Neural cell (in vitro differentiated cells): ENCODE measurements at regions not wholly inside any gene's neighbourhood (a gene's known extent, or its start where the extent isn't known, plus 50 kb on each side); places are given as distances from the start of the nearest gene placed in this dataset.

ENCODE experiments used
- H2AFZ ChIP-seq: fragments of 200-600, 300-800 bp; sonication (generic), shearing (Covaris generic); 2 replicates; pipeline ENCODE4 v1.6.0; 2014; ENCODE audit warnings: low read depth, mild to moderate bottlenecking, antibody characterized with exemption, low read length, moderate library complexity
- H3F3A ChIP-seq: fragments of 200-600 bp; shearing (Covaris generic); 2 replicates; pipeline ENCODE4 v1.6.1; 2016; ENCODE audit warnings: mild to moderate bottlenecking, moderate library complexity, mixed read lengths, antibody characterized with exemption, low read length; ENCODE audit not compliant: insufficient read depth, poor library complexity, severe bottlenecking
- H3K27ac ChIP-seq: fragments of 200-600, 300-800 bp; sonication (generic), shearing (Covaris generic); 2 replicates; pipeline ENCODE4 v1.5.1; 2014; ENCODE audit warnings: mild to moderate bottlenecking, low read length, moderate library complexity
- H3K27me3 ChIP-seq: fragments of 300-800, 200-600 bp; sonication (generic), shearing (Covaris generic); 2 replicates; pipeline ENCODE4 v1.6.0; 2014; ENCODE audit warnings: mild to moderate bottlenecking, low read depth, low read length, moderate library complexity; ENCODE audit not compliant: insufficient read depth
- H3K36me3 ChIP-seq: fragments of 300-800, 200-600 bp; sonication (generic), shearing (Covaris generic); 2 replicates; pipeline ENCODE4 v1.5.1; 2014; ENCODE audit warnings: mild to moderate bottlenecking, antibody characterized with exemption, low read length, moderate library complexity; ENCODE audit not compliant: insufficient read depth
- H3K4me2 ChIP-seq: fragments of 300-800, 200-600 bp; sonication (generic), shearing (Covaris generic); 2 replicates; pipeline ENCODE4 v1.6.0; 2014; ENCODE audit warnings: mild to moderate bottlenecking, low read length
- H3K4me3 ChIP-seq: fragments of 300-800, 200-600 bp; sonication (generic), shearing (Covaris generic); 2 replicates; pipeline ENCODE4 v1.5.1; 2014; ENCODE audit warnings: mild to moderate bottlenecking, low read length, moderate library complexity
- H3K79me2 ChIP-seq: fragments of 200-600 bp; shearing (Covaris generic); replicated peaks from 2 replicates; pipeline ENCODE4 v1.6.0; 2014; ENCODE audit warnings: mild to moderate bottlenecking, low read length, moderate library complexity; ENCODE audit not compliant: insufficient read depth
- H3K9ac ChIP-seq: fragments of 300-800, 200-600 bp; sonication (generic), shearing (Covaris generic); 2 replicates; pipeline ENCODE4 v1.6.1; 2016; ENCODE audit warnings: mild to moderate bottlenecking, low read length, mixed read lengths
- H3K9me2 ChIP-seq: fragments of 200-600 bp; shearing (Covaris generic); 2 replicates; pipeline ENCODE4 v1.6.1; 2016; ENCODE audit warnings: mild to moderate bottlenecking, low read length, mixed read lengths; ENCODE audit not compliant: insufficient read depth
- H3K9me3 ChIP-seq: fragments of 200-600, 300-800 bp; sonication (generic), shearing (Covaris generic); 2 replicates; pipeline ENCODE4 v1.6.1; 2016; ENCODE audit warnings: mild to moderate bottlenecking, mixed run types, low read length, moderate library complexity, mixed read lengths
- H4K20me1 ChIP-seq: fragments of 200-600 bp; shearing (Covaris generic); 2 replicates; pipeline ENCODE4 v1.6.1; 2016; ENCODE audit warnings: mild to moderate bottlenecking, mixed run types; ENCODE audit not compliant: insufficient read depth
- EP300 ChIP-seq: fragments of 450-650 bp; conservative IDR thresholded peaks from 2 replicates; pipeline ENCODE4 v1.6.1; 2014; ENCODE audit warnings: antibody characterized with exemption, mild to moderate bottlenecking, moderate library complexity; ENCODE audit not compliant: poor library complexity, severe bottlenecking
- EZH2 ChIP-seq: fragments of 200-600, 300-800 bp; shearing (Covaris generic), sonication (generic); IDR thresholded peaks from 2 replicates; pipeline ENCODE4 v1.6.1; 2014; ENCODE audit warnings: antibody characterized with exemption, low read length, borderline replicate concordance, mild to moderate bottlenecking; ENCODE audit not compliant: insufficient read depth, poor library complexity, severe bottlenecking
- MXI1 ChIP-seq: fragments of 450-650 bp; conservative IDR thresholded peaks from 2 replicates; pipeline ENCODE4 v1.6.1; 2014; ENCODE audit warnings: antibody characterized with exemption, mild to moderate bottlenecking; ENCODE audit not compliant: poor library complexity, severe bottlenecking
- POLR2AphosphoS5 ChIP-seq: IDR thresholded peaks from 2 replicates; pipeline ENCODE4 v1.6.1; 2012
- RAD21 ChIP-seq: fragments of 450-650 bp; conservative IDR thresholded peaks from 2 replicates; pipeline ENCODE4 v1.6.1; 2014; ENCODE audit warnings: antibody characterized with exemption, mild to moderate bottlenecking, moderate library complexity
- SMC3 ChIP-seq: fragments of 450-650 bp; conservative IDR thresholded peaks from 2 replicates; pipeline ENCODE4 v1.6.1; 2014; ENCODE audit warnings: antibody characterized with exemption, mild to moderate bottlenecking, moderate library complexity; ENCODE audit not compliant: poor library complexity
- TAF1 ChIP-seq: IDR thresholded peaks from 2 replicates; pipeline ENCODE4 v1.6.1; 2012; ENCODE audit warnings: low read depth
- TF ChIP-seq, protein P1 (sequence below): fragments of 450-650 bp; IDR thresholded peaks from 2 replicates; pipeline ENCODE4 v1.5.1; 2014; ENCODE audit warnings: antibody characterized with exemption, mild to moderate bottlenecking, moderate library complexity; ENCODE audit not compliant: poor library complexity, severe bottlenecking
- TF ChIP-seq, protein P2 (sequence below): IDR thresholded peaks from 2 replicates; pipeline ENCODE4 v1.6.1; 2012; ENCODE audit warnings: borderline replicate concordance

DNA sequence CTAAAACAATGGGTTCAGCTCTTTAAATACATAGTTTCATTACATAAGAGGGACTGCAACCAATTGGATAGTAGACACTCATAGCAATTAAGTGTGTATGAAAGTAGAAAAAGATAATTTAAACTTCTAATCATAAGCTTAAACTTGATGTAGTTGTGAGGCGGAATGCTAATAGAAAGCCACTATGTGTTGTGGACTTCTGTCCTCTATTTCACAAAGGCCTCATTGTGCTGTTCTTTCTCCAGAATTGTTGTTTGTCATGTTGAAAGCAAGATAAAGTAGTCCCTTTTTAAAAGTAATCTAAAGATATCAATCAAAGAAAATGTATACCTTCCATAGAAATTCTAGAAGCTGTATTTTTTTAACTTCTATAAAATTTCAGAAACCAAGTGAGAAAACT, 329.4 kb downstream of the KLHL4 start:
- no peaks in the 10 kb centered on the region for H3K27me3 ChIP-seq
- TF ChIP-seq, protein P1, sequence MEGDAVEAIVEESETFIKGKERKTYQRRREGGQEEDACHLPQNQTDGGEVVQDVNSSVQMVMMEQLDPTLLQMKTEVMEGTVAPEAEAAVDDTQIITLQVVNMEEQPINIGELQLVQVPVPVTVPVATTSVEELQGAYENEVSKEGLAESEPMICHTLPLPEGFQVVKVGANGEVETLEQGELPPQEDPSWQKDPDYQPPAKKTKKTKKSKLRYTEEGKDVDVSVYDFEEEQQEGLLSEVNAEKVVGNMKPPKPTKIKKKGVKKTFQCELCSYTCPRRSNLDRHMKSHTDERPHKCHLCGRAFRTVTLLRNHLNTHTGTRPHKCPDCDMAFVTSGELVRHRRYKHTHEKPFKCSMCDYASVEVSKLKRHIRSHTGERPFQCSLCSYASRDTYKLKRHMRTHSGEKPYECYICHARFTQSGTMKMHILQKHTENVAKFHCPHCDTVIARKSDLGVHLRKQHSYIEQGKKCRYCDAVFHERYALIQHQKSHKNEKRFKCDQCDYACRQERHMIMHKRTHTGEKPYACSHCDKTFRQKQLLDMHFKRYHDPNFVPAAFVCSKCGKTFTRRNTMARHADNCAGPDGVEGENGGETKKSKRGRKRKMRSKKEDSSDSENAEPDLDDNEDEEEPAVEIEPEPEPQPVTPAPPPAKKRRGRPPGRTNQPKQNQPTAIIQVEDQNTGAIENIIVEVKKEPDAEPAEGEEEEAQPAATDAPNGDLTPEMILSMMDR, result no peak
- TF ChIP-seq POLR2AphosphoS5 (no peak), TAF1 (no peak), EZH2 (no peak), RAD21 (no peak), EP300 (no peak), SMC3 (no peak), MXI1 (no peak)
- TF ChIP-seq, protein P2, sequence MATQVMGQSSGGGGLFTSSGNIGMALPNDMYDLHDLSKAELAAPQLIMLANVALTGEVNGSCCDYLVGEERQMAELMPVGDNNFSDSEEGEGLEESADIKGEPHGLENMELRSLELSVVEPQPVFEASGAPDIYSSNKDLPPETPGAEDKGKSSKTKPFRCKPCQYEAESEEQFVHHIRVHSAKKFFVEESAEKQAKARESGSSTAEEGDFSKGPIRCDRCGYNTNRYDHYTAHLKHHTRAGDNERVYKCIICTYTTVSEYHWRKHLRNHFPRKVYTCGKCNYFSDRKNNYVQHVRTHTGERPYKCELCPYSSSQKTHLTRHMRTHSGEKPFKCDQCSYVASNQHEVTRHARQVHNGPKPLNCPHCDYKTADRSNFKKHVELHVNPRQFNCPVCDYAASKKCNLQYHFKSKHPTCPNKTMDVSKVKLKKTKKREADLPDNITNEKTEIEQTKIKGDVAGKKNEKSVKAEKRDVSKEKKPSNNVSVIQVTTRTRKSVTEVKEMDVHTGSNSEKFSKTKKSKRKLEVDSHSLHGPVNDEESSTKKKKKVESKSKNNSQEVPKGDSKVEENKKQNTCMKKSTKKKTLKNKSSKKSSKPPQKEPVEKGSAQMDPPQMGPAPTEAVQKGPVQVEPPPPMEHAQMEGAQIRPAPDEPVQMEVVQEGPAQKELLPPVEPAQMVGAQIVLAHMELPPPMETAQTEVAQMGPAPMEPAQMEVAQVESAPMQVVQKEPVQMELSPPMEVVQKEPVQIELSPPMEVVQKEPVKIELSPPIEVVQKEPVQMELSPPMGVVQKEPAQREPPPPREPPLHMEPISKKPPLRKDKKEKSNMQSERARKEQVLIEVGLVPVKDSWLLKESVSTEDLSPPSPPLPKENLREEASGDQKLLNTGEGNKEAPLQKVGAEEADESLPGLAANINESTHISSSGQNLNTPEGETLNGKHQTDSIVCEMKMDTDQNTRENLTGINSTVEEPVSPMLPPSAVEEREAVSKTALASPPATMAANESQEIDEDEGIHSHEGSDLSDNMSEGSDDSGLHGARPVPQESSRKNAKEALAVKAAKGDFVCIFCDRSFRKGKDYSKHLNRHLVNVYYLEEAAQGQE, result no peak
- H3K9me2 ChIP-seq, result no peaks in the 10 kb centered on the region
- H3K9ac ChIP-seq, result no peak overlapping the region
- no peaks in the 10 kb centered on the region for H3F3A ChIP-seq
- no peak overlapping the region for H3K27ac ChIP-seq
- no peaks in the 10 kb centered on the region for H3K79me2 ChIP-seq
- H3K9me3 ChIP-seq, result no peaks in the 10 kb centered on the region
- no peaks in the 10 kb centered on the region for H3K36me3 ChIP-seq
- H3K4me3 ChIP-seq, result no peak overlapping the region
- H2AFZ ChIP-seq, result no peak overlapping the region
- H4K20me1 ChIP-seq, result no peaks in the 10 kb centered on the region
- H3K4me2 ChIP-seq, result no peak overlapping the region

DNA sequence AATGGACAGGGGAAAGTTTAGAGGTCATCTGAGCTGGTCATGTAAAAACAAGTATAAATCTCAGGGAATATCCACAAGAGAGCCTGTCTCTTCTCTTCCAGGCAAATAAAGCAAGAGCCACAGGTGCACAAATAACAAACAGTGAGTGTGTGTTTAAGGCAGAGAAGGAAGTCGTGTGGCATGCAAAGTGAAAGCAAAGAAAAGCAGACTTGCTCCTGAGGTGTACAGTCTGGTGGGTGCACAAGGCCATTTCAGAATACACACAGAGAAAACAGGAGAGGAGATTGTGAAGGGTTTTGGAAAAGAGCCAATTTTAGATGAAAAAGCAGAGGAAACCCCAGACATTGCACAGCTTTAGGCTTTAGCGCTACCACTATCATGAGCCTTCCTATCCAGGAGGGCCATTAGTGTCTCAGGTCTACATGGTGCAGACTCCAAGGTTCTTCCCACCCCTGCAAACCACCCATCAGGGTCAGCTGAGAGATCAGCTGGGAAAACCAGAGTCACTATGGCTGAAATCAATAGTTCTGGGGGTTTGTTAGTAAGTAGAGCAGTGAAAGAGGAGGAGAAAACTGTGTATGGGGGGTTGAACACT, 355.8 kb downstream of the KLHL4 start:
- TF ChIP-seq MXI1 (no peak), EZH2 (no peak), SMC3 (no peak), RAD21 (no peak), POLR2AphosphoS5 (no peak), EP300 (no peak), TAF1 (no peak)
- TF ChIP-seq, protein P2, result no peak
- TF ChIP-seq, protein P1, result no peak
- Histone ChIP-seq H3K79me2 (no peaks in the 10 kb centered on the region), H3K9me2 (no peaks in the 10 kb centered on the region), H3K9me3 (no peaks in the 10 kb centered on the region), H3K27ac (no peak overlapping the region), H3K4me3 (no peak overlapping the region), H3K36me3 (no peaks in the 10 kb centered on the region), H3K27me3 (no peaks in the 10 kb centered on the region), H3K9ac (no peak overlapping the region), H2AFZ (no peak overlapping the region), H3K4me2 (no peak overlapping the region), H4K20me1 (no peaks in the 10 kb centered on the region), H3F3A (no peaks in the 10 kb centered on the region)
